IMR-90 (cell line): ENCODE measurements at regions not wholly inside any gene's neighbourhood (a gene's known extent, or its start where the extent isn't known, plus 50 kb on each side); places are given as distances from the start of the nearest gene placed in this dataset.

Experiments
- ATAC-seq: fragments of 200-7000 bp; cut with Tn5 transposase; 2 replicates; pipeline ENCODE4 v1.9.1; 2020; ENCODE audit warnings: low read depth, mild to moderate bottlenecking, moderate library complexity
- BruUV-seq: library from RNA; stranded (reverse); fragments of 400-500 nt; replicated peaks from 2 replicates; lab custom pipeline; 2021; lab: Mats Ljungman, UMichigan
- CTCF ChIA-PET: fragments of 300-600 bp; formaldehyde crosslinking; extraction: SDS; loops from one replicate; lab custom pipeline; 2021; ENCODE audit warnings: antibody characterized with exemption; lab: Yijun Ruan, JAX
- POLR2A ChIA-PET: fragments of 300-600 bp; sonication (Branson Sonifier 250); formaldehyde crosslinking; loops from one replicate; lab custom pipeline; 2022; ENCODE audit warnings: antibody characterized with exemption; ENCODE audit not compliant: unreplicated experiment; lab: Charles Lee
- DNase-seq: peaks from one replicate; pipeline ENCODE4 v3.0.0; 2013
- H2AFZ ChIP-seq: replicated peaks from 2 replicates; pipeline ENCODE3; 2013; ENCODE audit warnings: low read length, mild to moderate bottlenecking; ENCODE audit not compliant: poor library complexity
- H2AK5ac ChIP-seq: 2 replicates; pipeline ENCODE4 v1.6.1; 2013; ENCODE audit warnings: low read depth, low read length, inconsistent platforms
- H2AK9ac ChIP-seq: replicated peaks from 2 replicates; pipeline ENCODE3; 2013; ENCODE audit warnings: mild to moderate bottlenecking, low read depth, low read length, moderate library complexity; ENCODE audit not compliant: poor library complexity
- H2BK120ac ChIP-seq: 2 replicates; pipeline ENCODE4 v1.6.1; 2013; ENCODE audit warnings: low read depth, low read length, inconsistent platforms
- H2BK15ac ChIP-seq: 3 replicates; pipeline ENCODE4 v1.6.1; 2013; ENCODE audit warnings: low read depth, low read length, inconsistent platforms
- H2BK20ac ChIP-seq: 2 replicates; pipeline ENCODE4 v1.6.1; 2013; ENCODE audit warnings: low read depth, mild to moderate bottlenecking, inconsistent platforms, low read length, moderate library complexity
- H2BK5ac ChIP-seq: 2 replicates; pipeline ENCODE4 v1.6.1; 2013; ENCODE audit warnings: mild to moderate bottlenecking, low read depth, low read length, inconsistent platforms; ENCODE audit not compliant: poor library complexity, severe bottlenecking
- H3K14ac ChIP-seq: replicated peaks from 2 replicates; pipeline ENCODE4 v1.6.1; 2013; ENCODE audit warnings: low read depth, low read length, inconsistent platforms
- H3K18ac ChIP-seq: 2 replicates; pipeline ENCODE4 v1.6.1; 2013; ENCODE audit warnings: low read depth, low read length, control low read depth
- H3K23ac ChIP-seq: 2 replicates; pipeline ENCODE4 v1.6.1; 2013; ENCODE audit warnings: low read depth, low read length, inconsistent platforms
- H3K27ac ChIP-seq: 2 replicates; pipeline ENCODE4 v1.5.1; 2013; ENCODE audit warnings: mild to moderate bottlenecking, control low read depth, low read length; ENCODE audit not compliant: insufficient read depth
- H3K27me3 ChIP-seq: 2 replicates; pipeline ENCODE4 v1.6.1; 2013; ENCODE audit warnings: low read length; ENCODE audit not compliant: control insufficient read depth, insufficient read depth
- H3K36me3 ChIP-seq: 2 replicates; pipeline ENCODE4 v1.6.1; 2013; ENCODE audit warnings: low read length, mixed read lengths; ENCODE audit not compliant: control insufficient read depth, insufficient read depth
- H3K4ac ChIP-seq: 2 replicates; pipeline ENCODE4 v1.6.1; 2013; ENCODE audit warnings: low read depth, low read length, inconsistent platforms
- H3K4me1 ChIP-seq: 2 replicates; pipeline ENCODE4 v1.6.1; 2013; ENCODE audit warnings: low read length, mixed read lengths; ENCODE audit not compliant: control insufficient read depth, insufficient read depth
- H3K4me2 ChIP-seq: 2 replicates; pipeline ENCODE4 v1.6.1; 2013; ENCODE audit warnings: low read depth, mild to moderate bottlenecking, control low read depth, low read length, moderate library complexity
- H3K4me3 ChIP-seq: 2 replicates; pipeline ENCODE4 v1.5.1; 2013; ENCODE audit warnings: low read depth, mild to moderate bottlenecking, control low read depth, low read length, moderate library complexity; ENCODE audit not compliant: insufficient read depth
- H3K56ac ChIP-seq: 2 replicates; pipeline ENCODE4 v1.6.1; 2013; ENCODE audit warnings: low read length, inconsistent platforms; ENCODE audit not compliant: insufficient read depth; ENCODE audit errors: extremely low read depth
- H3K79me1 ChIP-seq, 2 experiments: 2 replicates each; pipeline ENCODE4 v1.6.1; 2013; ENCODE audit warnings: low read length in 2 of 2, inconsistent platforms in 1 of 2, low read depth in 1 of 2
- H3K9ac ChIP-seq: 2 replicates; pipeline ENCODE4 v1.6.1; 2013; ENCODE audit warnings: low read depth, low read length, control low read depth
- H3K9me1 ChIP-seq: 2 replicates; pipeline ENCODE4 v1.6.1; 2013; ENCODE audit warnings: low read length, inconsistent platforms; ENCODE audit not compliant: insufficient read depth
- H3K9me3 ChIP-seq: 2 replicates; pipeline ENCODE4 v1.6.1; 2013; ENCODE audit warnings: low read length; ENCODE audit not compliant: control insufficient read depth, insufficient read depth
- H4K20me1 ChIP-seq: 2 replicates; pipeline ENCODE4 v1.6.1; 2013; ENCODE audit warnings: low read length, inconsistent platforms; ENCODE audit not compliant: insufficient read depth
- H4K5ac ChIP-seq: 2 replicates; pipeline ENCODE4 v1.6.1; 2013; ENCODE audit warnings: mild to moderate bottlenecking, low read depth, low read length, control low read depth
- H4K8ac ChIP-seq, 2 experiments: 2 replicates each; pipeline ENCODE4 v1.6.1; 2013; ENCODE audit warnings: low read depth in 2 of 2, low read length in 2 of 2, control low read depth in 1 of 2, inconsistent platforms in 1 of 2
- H4K91ac ChIP-seq: 2 replicates; pipeline ENCODE4 v1.6.1; 2013; ENCODE audit warnings: low read depth, low read length, inconsistent platforms; ENCODE audit not compliant: insufficient read depth
- BHLHE40 ChIP-seq: fragments of 150-350 bp; IDR thresholded peaks from 2 replicates; pipeline ENCODE4 v1.6.1; 2016; ENCODE audit warnings: mild to moderate bottlenecking, low read depth, low read length
- CEBPB ChIP-seq: IDR thresholded peaks from 2 replicates; pipeline ENCODE4 v1.6.1; 2012; ENCODE audit warnings: low read depth, low read length, improper control_type of control experiment
- CHD1 ChIP-seq: IDR thresholded peaks from 2 replicates; pipeline ENCODE4 v1.6.1; 2012; ENCODE audit warnings: low read depth, low read length, improper control_type of control experiment
- FOS ChIP-seq: fragments of 150-350 bp; IDR thresholded peaks from 2 replicates; pipeline ENCODE4 v1.6.1; 2016; ENCODE audit warnings: low read depth, low read length
- MAFK ChIP-seq: IDR thresholded peaks from 2 replicates; pipeline ENCODE4 v1.6.1; 2012; ENCODE audit warnings: low read depth, low read length, improper control_type of control experiment
- MAZ ChIP-seq: IDR thresholded peaks from 2 replicates; pipeline ENCODE4 v1.6.1; 2012; ENCODE audit warnings: low read depth, mild to moderate bottlenecking, low read length, improper control_type of control experiment, moderate library complexity, borderline replicate concordance
- MXI1 ChIP-seq: IDR thresholded peaks from 2 replicates; pipeline ENCODE4 v1.6.1; 2012; ENCODE audit warnings: low read depth, mild to moderate bottlenecking, low read length, moderate library complexity, borderline replicate concordance
- NFE2L2 ChIP-seq: fragments of 150-350 bp; IDR thresholded peaks from 2 replicates; pipeline ENCODE4 v1.6.1; 2016; ENCODE audit warnings: low read depth, mild to moderate bottlenecking, low read length
- POLR2A ChIP-seq: IDR thresholded peaks from 2 replicates; pipeline ENCODE4 v1.6.1; 2012; ENCODE audit warnings: mild to moderate bottlenecking, low read depth, low read length
- RAD21 ChIP-seq: IDR thresholded peaks from 2 replicates; pipeline ENCODE4 v1.6.1; 2012; ENCODE audit warnings: low read length, improper control_type of control experiment
- SMC3 ChIP-seq: fragments of 150-350 bp; IDR thresholded peaks from 2 replicates; pipeline ENCODE4 v1.6.1; 2016; ENCODE audit warnings: low read depth, mild to moderate bottlenecking, antibody characterized with exemption, low read length, moderate library complexity
- WGBS, 2 experiments: methylation state at CpG; one replicate each; pipeline versions ENCODE4 v1.1.5 to v1.1.7; 2013; ENCODE audit warnings: missing lambda C conversion rate in 2 of 2; ENCODE audit not compliant: insufficient read length in 1 of 2; ENCODE audit errors: extremely low coverage in 2 of 2; 5-methylcytosine and 5-hydroxymethylcytosine counted together
- dilution Hi-C: fragments of 300-500 bp; cut with HindIII; formaldehyde crosslinking; loops from one replicate; pipeline ENCODE4 v1.14.3; 2018; ENCODE audit warnings: low sequenced_read_pairs; ENCODE audit not compliant: unreplicated experiment
- in situ Hi-C: fragments of 300-500 bp; cut with MboI; formaldehyde crosslinking; loops from 3 replicates; pipeline ENCODE4 v1.14.3; 2019; ENCODE audit warnings: low sequenced_read_pairs, inconsistent platforms, mixed read lengths
- intact Hi-C: fragments of 100-400 bp; cut with micrococcal nuclease; formaldehyde crosslinking; loops from 2 replicates; pipeline ENCODE4 v1.10.0; 2022
- TF ChIP-seq, protein P1 (sequence below): fragments of 150-350 bp; IDR thresholded peaks from 2 replicates; pipeline ENCODE4 v1.6.1; 2016; ENCODE audit warnings: low read depth, mild to moderate bottlenecking, low read length, moderate library complexity, borderline replicate concordance
- TF ChIP-seq, protein P2 (sequence below): conservative IDR thresholded peaks from 2 replicates; pipeline ENCODE4 v1.5.1; 2012; ENCODE audit warnings: mild to moderate bottlenecking, low read depth, low read length, improper control_type of control experiment
- TF ChIP-seq, protein P3 (sequence below): fragments of 150-350 bp; IDR thresholded peaks from 2 replicates; pipeline ENCODE4 v1.6.1; 2017; ENCODE audit warnings: mild to moderate bottlenecking, antibody characterized with exemption, low read length, low read depth

- Histone ChIP-seq H2BK5ac (no peak overlapping the region), H3K4me1 (peaks cover 11% of the 10 kb centered on the region), H3K9me3 (no peaks in the 10 kb centered on the region), H3K4me3 (no peak overlapping the region), H2BK15ac (no peak overlapping the region), H3K56ac (no peak overlapping the region), H3K27me3 (no peaks in the 10 kb centered on the region), H2AK5ac (peak overlapping the region; percentile 52; the same call in 1 of the 2 replicates), H4K91ac (0 out of 2 replicates have a peak overlapping the region, but pooled peaks have one; percentile 39), H3K4me2 (no peak overlapping the region), H3K14ac (peak overlapping the region; percentile 57), H2BK120ac (no peak overlapping the region; the same call in 1 of the 2 replicates), H3K27ac (no peak overlapping the region), H4K8ac (no peak overlapping the region), H2BK20ac (no peak overlapping the region), H2AK9ac (no peak overlapping the region), H3K9me1 (peaks cover 7% of the 10 kb centered on the region), H3K9ac (no peak overlapping the region), H3K23ac (no peak overlapping the region), H3K18ac (no peak overlapping the region), H4K20me1 (no peaks in the 10 kb centered on the region), H4K5ac (no peak overlapping the region), H3K79me1 (no peaks in the 10 kb centered on the region), H3K4ac (0 out of 2 replicates have a peak overlapping the region, but pooled peaks have one; percentile 1), H3K36me3 (no peaks in the 10 kb centered on the region), H2AFZ (no peak overlapping the region)
- intact Hi-C loops, result no loop called here
- ATAC-seq (no peak), DNase-seq (no peak)
- in situ Hi-C loops, result loop anchor here (5.0 kb wide), 1 partner anchor 393 kb away; no protein-coding TSS in a partner anchor
- POLR2A ChIA-PET, result no interaction called here
- dilution Hi-C loops, result no loop called here
- no TSS peak for BruUV-seq
- 93% methylated on average over 2 of the region's 8 CpGs; no CpG with 5 or more reads in 1 of the 2 experiments for WGBS, 2 experiments
- TF ChIP-seq, protein P1, sequence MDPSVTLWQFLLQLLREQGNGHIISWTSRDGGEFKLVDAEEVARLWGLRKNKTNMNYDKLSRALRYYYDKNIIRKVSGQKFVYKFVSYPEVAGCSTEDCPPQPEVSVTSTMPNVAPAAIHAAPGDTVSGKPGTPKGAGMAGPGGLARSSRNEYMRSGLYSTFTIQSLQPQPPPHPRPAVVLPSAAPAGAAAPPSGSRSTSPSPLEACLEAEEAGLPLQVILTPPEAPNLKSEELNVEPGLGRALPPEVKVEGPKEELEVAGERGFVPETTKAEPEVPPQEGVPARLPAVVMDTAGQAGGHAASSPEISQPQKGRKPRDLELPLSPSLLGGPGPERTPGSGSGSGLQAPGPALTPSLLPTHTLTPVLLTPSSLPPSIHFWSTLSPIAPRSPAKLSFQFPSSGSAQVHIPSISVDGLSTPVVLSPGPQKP, result no peak
- TF ChIP-seq CHD1 (no peak), POLR2A (no peak), MAZ (no peak), MAFK (no peak), NFE2L2 (no peak), FOS (no peak), BHLHE40 (no peak), CEBPB (no peak), MXI1 (no peak), SMC3 (no peak), RAD21 (no peak)
- TF ChIP-seq, protein P2, sequence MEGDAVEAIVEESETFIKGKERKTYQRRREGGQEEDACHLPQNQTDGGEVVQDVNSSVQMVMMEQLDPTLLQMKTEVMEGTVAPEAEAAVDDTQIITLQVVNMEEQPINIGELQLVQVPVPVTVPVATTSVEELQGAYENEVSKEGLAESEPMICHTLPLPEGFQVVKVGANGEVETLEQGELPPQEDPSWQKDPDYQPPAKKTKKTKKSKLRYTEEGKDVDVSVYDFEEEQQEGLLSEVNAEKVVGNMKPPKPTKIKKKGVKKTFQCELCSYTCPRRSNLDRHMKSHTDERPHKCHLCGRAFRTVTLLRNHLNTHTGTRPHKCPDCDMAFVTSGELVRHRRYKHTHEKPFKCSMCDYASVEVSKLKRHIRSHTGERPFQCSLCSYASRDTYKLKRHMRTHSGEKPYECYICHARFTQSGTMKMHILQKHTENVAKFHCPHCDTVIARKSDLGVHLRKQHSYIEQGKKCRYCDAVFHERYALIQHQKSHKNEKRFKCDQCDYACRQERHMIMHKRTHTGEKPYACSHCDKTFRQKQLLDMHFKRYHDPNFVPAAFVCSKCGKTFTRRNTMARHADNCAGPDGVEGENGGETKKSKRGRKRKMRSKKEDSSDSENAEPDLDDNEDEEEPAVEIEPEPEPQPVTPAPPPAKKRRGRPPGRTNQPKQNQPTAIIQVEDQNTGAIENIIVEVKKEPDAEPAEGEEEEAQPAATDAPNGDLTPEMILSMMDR, result no peak
- TF ChIP-seq, protein P3, sequence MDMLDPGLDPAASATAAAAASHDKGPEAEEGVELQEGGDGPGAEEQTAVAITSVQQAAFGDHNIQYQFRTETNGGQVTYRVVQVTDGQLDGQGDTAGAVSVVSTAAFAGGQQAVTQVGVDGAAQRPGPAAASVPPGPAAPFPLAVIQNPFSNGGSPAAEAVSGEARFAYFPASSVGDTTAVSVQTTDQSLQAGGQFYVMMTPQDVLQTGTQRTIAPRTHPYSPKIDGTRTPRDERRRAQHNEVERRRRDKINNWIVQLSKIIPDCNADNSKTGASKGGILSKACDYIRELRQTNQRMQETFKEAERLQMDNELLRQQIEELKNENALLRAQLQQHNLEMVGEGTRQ, result no peak
- CTCF ChIA-PET, result interaction anchor here (1.3 kb wide), 1 partner anchor 10 kb away, joined by 4 read pairs; no protein-coding TSS in a partner anchor
These were observed 402.5 kb upstream of the TRIB2 start for GRCh38 chr2:12314127-12314760.
